SK-N-SH treated with all-trans-retinoic acid at 6 μM for 48 hours (cell line): ENCODE measurements at regions not wholly inside any gene's neighbourhood (a gene's known extent, or its start where the extent isn't known, plus 50 kb on each side); places are given as distances from the start of the nearest gene placed in this dataset.

Experiments
- ATAC-seq: fragments of 200-7000 bp; cut with Tn5 transposase; 3 replicates; pipeline ENCODE4 v1.9.1; 2020; ENCODE audit warnings: mild to moderate bottlenecking, moderate library complexity
- ARNTL ChIP-seq: fragments of 450-650 bp; formaldehyde crosslinking; IDR thresholded peaks from 2 replicates; pipeline ENCODE4 v1.5.0; 2020; ENCODE audit warnings: low read depth, mild to moderate bottlenecking, moderate library complexity, borderline replicate concordance
- BACH2 ChIP-seq: fragments of 250-450 bp; sonication (Bioruptor Pico); IDR thresholded peaks from 2 replicates; pipeline ENCODE4 v1.9.0; 2021; ENCODE audit warnings: mild to moderate bottlenecking, borderline replicate concordance
- CREB5 ChIP-seq: fragments of 250-450 bp; sonication (Bioruptor Pico); IDR thresholded peaks from 2 replicates; pipeline ENCODE4 v1.5.1; 2020; ENCODE audit warnings: low read depth, mild to moderate bottlenecking, moderate library complexity
- CSDC2 ChIP-seq: fragments of 250-450 bp; sonication (Bioruptor Pico); IDR thresholded peaks from 2 replicates; pipeline ENCODE4 v1.5.0; 2020; ENCODE audit warnings: mild to moderate bottlenecking, moderate library complexity
- CSRNP3 ChIP-seq: fragments of 250-450 bp; sonication (Bioruptor Pico); IDR thresholded peaks from 2 replicates; pipeline ENCODE4 v1.5.1; 2021; ENCODE audit warnings: mild to moderate bottlenecking, moderate library complexity
- ESRRG ChIP-seq: fragments of 250-450 bp; sonication (Bioruptor Pico); IDR thresholded peaks from 2 replicates; pipeline ENCODE4 v1.6.1; 2021; ENCODE audit warnings: mild to moderate bottlenecking
- GLIS3 ChIP-seq: fragments of 250-450 bp; sonication (Bioruptor Pico); IDR thresholded peaks from 2 replicates; pipeline ENCODE4 v1.5.0; 2020; ENCODE audit warnings: mild to moderate bottlenecking, moderate library complexity
- ISL1 ChIP-seq: fragments of 250-450 bp; sonication (Bioruptor Pico); IDR thresholded peaks from 2 replicates; pipeline ENCODE4 v2.1.2; 2022; ENCODE audit warnings: mild to moderate bottlenecking, moderate library complexity
- OSR1 ChIP-seq: fragments of 250-450 bp; sonication (Bioruptor Pico); IDR thresholded peaks from 2 replicates; pipeline ENCODE4 v1.8.0; 2022; ENCODE audit warnings: moderate library complexity, mild to moderate bottlenecking, inconsistent platforms
- PATZ1 ChIP-seq: fragments of 250-450 bp; sonication (Bioruptor Pico); IDR thresholded peaks from 2 replicates; pipeline ENCODE4 v1.8.0; 2020; ENCODE audit warnings: mild to moderate bottlenecking, moderate library complexity, borderline replicate concordance
- POU6F1 ChIP-seq: fragments of 250-450 bp; sonication (Bioruptor Pico); IDR thresholded peaks from 2 replicates; pipeline ENCODE4 v1.8.0; 2021; ENCODE audit warnings: low read depth, mild to moderate bottlenecking, moderate library complexity, borderline replicate concordance
- PPARA ChIP-seq: fragments of 250-450 bp; sonication (Bioruptor Pico); IDR thresholded peaks from 2 replicates; pipeline ENCODE4 v1.5.0; 2020; ENCODE audit warnings: mild to moderate bottlenecking, borderline replicate concordance
- RARB ChIP-seq: fragments of 250-450 bp; sonication (Bioruptor Pico); IDR thresholded peaks from 2 replicates; pipeline ENCODE4 v1.8.0; 2021; ENCODE audit warnings: mild to moderate bottlenecking, moderate library complexity
- SNAI2 ChIP-seq: fragments of 250-450 bp; sonication (Bioruptor Pico); IDR thresholded peaks from 2 replicates; pipeline ENCODE4 v1.5.0; 2020; ENCODE audit warnings: mild to moderate bottlenecking, moderate library complexity
- TCF4 ChIP-seq: fragments of 250-450 bp; sonication (Bioruptor Pico); IDR thresholded peaks from 2 replicates; pipeline ENCODE4 v1.8.0; 2021; ENCODE audit warnings: mild to moderate bottlenecking, moderate library complexity, borderline replicate concordance
- TOX ChIP-seq: fragments of 250-450 bp; sonication (Bioruptor Pico); IDR thresholded peaks from 2 replicates; pipeline ENCODE4 v1.8.0; 2021; ENCODE audit warnings: mild to moderate bottlenecking, moderate library complexity, borderline replicate concordance
- TSHZ2 ChIP-seq: fragments of 250-450 bp; sonication (Bioruptor Pico); IDR thresholded peaks from 2 replicates; pipeline ENCODE4 v1.5.0; 2020; ENCODE audit warnings: mild to moderate bottlenecking, moderate library complexity
- ZC3H10 ChIP-seq: fragments of 250-450 bp; sonication (Bioruptor Pico); IDR thresholded peaks from 2 replicates; pipeline ENCODE4 v1.5.1; 2021; ENCODE audit warnings: mild to moderate bottlenecking, moderate library complexity
- ZFP3 ChIP-seq: fragments of 250-450 bp; sonication (Bioruptor Pico); IDR thresholded peaks from 2 replicates; pipeline ENCODE4 v1.5.0; 2020; ENCODE audit warnings: mild to moderate bottlenecking, moderate library complexity
- ZFP30 ChIP-seq: fragments of 450-650 bp; formaldehyde crosslinking; IDR thresholded peaks from 2 replicates; pipeline ENCODE4 v1.5.0; 2022; ENCODE audit warnings: mild to moderate bottlenecking, moderate library complexity
- ZNF565 ChIP-seq: fragments of 450-650 bp; formaldehyde crosslinking; conservative IDR thresholded peaks from 2 replicates; pipeline ENCODE4 v1.5.0; 2020; ENCODE audit warnings: low read depth, mild to moderate bottlenecking, moderate library complexity
- ZNF70 ChIP-seq: fragments of 450-650 bp; formaldehyde crosslinking; IDR thresholded peaks from 2 replicates; pipeline ENCODE4 v1.5.0; 2020; ENCODE audit warnings: mild to moderate bottlenecking, moderate library complexity
- ZNF8 ChIP-seq: fragments of 450-650 bp; formaldehyde crosslinking; IDR thresholded peaks from 2 replicates; pipeline ENCODE4 v1.5.0; 2020; ENCODE audit warnings: mild to moderate bottlenecking, moderate library complexity

GRCh38 chr2:198901894-198902293, 555.8 kb downstream of the SATB2 start (continued):
- no peak for TF ChIP-seq CSRNP3 (CRISPR knock-in tag)

GRCh38 chr2:198900141-198900540, 557.6 kb downstream of the SATB2 start:
- no peak for TF ChIP-seq SNAI2 (CRISPR knock-in tag)
- no peak for TF ChIP-seq GLIS3
- no peak for TF ChIP-seq PATZ1
- TF ChIP-seq ZFP30 = no peak
- no peak for TF ChIP-seq OSR1
- TF ChIP-seq ARNTL (CRISPR knock-in tag) = no peak
- TF ChIP-seq POU6F1 (CRISPR knock-in tag) = no peak
- TF ChIP-seq TSHZ2 (CRISPR knock-in tag) = no peak
- no peak for TF ChIP-seq PPARA (CRISPR knock-in tag)
- TF ChIP-seq ZC3H10 = no peak
- no peak for TF ChIP-seq ZNF8 (CRISPR knock-in tag)
- TF ChIP-seq BACH2 (CRISPR knock-in tag) = no peak
- no peak for TF ChIP-seq CSDC2 (CRISPR knock-in tag)
- TF ChIP-seq ZNF70 (CRISPR knock-in tag) = no peak
- TF ChIP-seq ISL1 = no peak
- no peak for TF ChIP-seq RARB (CRISPR knock-in tag)
- TF ChIP-seq ESRRG (CRISPR knock-in tag) = no peak
- no peak for TF ChIP-seq ZNF565 (CRISPR knock-in tag)
- no peak for ATAC-seq

GRCh38 chr2:198890490-198890889, 567.2 kb downstream of the SATB2 start:
- no peak for ATAC-seq
- TF ChIP-seq PATZ1 (no peak), ISL1 (no peak), ESRRG (CRISPR knock-in tag) (no peak), CREB5 (CRISPR knock-in tag) (no peak), OSR1 (no peak), TOX (CRISPR knock-in tag) (no peak), SNAI2 (CRISPR knock-in tag) (no peak), ZNF565 (CRISPR knock-in tag) (no peak), ZC3H10 (no peak), BACH2 (CRISPR knock-in tag) (no peak), ZNF8 (CRISPR knock-in tag) (no peak), ZFP30 (no peak), TSHZ2 (CRISPR knock-in tag) (no peak), TCF4 (CRISPR knock-in tag) (no peak), ZFP3 (CRISPR knock-in tag) (no peak), POU6F1 (CRISPR knock-in tag) (no peak)
